NCI-H2107 (cell line): ENCODE measurements at regions not wholly inside any gene's neighbourhood (a gene's known extent, or its start where the extent isn't known, plus 50 kb on each side); places are given as distances from the start of the nearest gene placed in this dataset.

ENCODE experiments used
- DNase-seq: peaks from one replicate; lab custom pipeline; 2025; lab: John Stamatoyannopoulos, UW

DNA sequence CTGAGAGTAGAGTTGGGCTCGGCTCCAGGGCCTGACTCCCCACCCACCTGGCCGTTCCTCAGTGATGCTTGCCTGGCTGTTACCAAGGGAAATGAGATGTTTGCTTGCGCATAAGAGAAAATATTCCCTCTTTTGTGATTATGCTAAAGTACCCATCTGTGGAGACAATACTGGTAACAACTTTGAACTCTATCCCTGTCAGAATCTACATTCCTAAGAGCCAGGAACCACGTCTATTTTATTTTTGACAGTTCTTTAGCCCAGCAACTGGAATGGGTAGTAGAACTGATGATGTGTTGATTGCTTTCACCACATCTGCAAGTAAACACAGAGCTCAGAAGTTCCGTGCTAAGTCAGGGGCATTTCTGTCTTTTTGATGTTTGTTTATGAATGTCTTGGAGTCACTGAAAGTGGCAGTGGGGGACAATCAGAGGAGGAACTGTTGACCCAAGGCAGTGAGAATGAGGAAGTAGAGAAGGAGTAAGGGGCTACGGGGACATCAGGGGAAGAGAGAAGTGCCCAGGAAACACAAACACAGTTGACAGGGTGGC lies 348.3 kb upstream of the SOX11 start:
- DNase-seq: no peak

DNA sequence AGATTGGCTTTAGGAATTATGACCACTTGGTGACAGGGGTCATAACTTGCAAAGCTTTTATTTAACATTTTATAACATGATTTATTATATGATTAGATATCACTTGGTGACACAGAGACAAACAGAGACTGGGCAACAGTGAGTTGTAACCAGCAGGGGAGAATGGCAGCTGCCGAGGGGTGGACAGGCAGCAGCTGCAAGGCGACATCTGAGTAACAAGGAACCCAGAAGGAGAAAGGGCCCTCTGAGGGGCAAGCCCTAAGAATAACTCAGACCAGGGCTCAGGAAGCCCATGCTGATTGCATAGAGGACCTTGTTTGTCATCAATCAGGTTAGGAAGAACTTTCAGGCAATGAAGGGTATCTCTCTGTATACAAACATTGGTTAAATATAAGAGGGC lies 339.9 kb upstream of the SOX11 start:
- DNase-seq: no peak

DNA sequence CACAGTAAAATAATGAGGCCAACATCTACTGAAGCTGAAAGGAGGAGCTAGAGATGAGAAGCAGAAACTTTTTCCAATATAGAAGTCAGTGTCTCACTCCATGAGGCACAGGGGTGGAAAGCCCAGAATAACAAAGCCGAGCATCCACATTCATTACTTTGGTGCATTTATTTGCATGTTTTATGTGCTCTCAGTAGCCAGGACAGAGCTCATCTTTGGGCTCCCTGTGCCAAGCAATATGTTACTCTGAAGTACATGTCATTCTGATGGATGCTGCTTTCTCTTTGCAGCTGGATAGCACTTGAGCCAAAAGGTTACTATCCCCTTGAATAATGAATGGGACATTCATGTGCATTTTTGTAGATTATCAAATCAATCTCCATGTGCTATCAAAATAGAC lies 338.6 kb upstream of the SOX11 start:
- no peak for DNase-seq

DNA sequence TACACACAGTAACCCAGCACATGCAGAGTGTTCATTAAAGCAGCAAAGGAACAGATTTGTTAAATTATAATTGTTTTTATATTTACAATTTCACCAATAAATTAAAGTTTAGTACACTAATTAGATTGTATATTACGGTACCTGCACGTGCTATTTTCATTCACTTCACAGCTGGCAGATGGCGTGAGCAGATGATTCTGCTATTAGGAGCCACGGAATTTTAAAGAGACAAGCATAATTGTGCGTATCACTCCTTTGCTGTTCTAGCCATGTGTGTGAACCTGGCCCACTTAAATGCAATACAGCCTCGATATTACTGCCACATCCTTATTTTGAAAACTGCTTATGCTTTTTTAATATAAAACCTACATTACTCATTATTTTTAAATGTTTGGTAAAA lies 332.8 kb upstream of the SOX11 start:
- DNase-seq: no peak

DNA sequence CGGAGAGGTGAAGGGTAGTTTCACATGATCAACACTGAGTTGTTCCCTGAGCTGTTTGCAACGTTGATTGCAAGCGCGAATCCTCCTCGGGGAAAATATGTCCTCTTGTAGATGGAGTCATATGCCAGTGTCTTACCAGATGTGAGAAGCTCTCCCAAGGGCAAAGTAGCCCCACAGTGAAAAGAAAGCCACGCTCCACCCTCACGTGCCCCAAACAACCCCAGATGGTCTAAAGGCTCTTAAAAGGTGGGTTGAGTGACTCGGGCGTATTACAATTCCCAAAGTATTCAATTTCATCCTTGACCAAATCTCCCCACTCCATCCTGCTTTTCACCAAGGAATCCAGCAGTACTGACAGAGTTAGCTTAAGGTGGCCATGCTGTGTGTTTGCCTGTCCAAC lies 332.1 kb upstream of the SOX11 start:
- DNase-seq: no peak

DNA sequence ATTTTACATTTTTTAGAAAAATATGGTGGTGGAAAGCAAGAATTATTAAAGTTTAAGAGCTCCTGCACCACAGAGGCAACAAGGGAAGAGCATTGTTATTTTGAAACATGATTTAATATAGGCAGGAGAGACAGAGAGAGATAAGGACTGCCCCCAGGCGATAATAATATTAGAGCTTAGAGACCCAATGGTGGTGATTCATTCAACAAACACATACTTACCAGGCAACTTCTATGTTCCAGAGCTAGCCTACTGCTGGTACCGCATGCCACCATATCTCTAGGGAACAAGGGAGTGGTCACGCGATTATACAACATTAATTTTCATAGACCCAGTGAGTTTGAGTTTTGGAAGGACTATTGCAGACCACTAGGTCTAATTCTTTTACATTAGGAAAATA lies 327.8 kb upstream of the SOX11 start:
- DNase-seq: no peak

DNA sequence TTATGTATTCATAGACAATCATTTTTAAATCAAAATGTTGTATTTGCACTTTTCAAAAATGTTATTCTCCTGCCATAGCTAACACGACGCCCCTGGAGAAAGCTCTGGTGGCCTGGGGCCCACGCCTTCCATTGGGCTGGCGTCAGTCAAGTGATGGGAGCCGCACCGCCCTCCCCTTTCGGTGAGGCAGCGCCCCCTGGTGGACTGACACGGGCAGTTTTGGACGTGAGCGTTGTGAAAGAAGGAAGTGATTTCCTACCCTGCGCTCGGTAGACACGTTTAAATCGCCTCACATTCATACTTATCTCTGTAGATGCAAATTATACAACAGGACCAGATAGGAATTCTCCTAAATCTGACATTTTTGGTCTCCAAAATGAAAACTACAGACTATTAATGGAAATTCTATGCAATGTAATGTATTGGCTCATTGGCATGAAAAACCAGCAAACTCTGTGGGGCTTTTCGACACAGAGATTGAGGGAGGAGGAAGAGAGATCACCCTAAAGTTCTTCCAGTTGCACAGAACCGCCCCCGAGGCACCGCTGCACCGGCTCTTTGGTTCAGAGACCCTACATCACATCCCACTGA lies 326.2 kb upstream of the SOX11 start:
- DNase-seq: peak; percentile 68

DNA sequence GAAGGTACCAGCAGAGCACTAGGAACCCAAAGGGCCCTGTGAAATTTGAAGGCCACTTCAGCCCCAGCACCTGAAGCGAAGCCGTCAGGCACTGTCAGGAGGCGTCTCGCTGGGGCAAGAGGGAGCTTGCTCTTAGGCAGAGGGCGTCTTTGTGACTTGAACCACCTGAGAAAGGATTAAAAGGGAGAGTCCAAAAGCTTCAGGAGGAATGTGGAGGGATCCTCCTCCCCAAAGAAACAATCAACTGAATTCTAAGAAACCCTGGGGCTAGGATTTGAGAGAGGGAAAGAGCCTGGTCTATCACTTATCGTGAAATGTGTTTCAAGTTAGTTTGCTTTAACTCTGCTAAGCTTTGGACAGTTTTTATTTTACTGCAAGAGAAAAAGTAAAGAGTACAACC lies 324.9 kb upstream of the SOX11 start:
- DNase-seq: no peak

DNA sequence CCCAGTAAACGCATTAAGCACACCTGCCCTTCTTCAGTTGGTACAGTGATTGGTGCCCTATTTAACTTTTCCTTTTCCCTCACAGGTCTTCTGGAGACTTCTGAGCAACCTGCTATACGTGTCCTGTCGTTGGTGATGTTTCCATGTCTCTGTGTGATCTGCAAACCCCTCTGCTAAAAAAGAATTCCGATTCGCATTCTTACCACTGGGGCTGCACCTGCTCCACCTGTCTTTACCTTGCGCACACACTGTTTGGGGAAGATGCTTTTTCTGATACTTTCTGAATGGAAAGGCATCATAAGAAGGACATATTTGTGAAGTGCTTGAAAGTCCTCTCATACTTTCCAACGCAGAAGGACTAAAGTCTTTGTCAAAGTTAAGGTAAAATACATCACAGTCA lies 323.9 kb upstream of the SOX11 start:
- no peak for DNase-seq

DNA sequence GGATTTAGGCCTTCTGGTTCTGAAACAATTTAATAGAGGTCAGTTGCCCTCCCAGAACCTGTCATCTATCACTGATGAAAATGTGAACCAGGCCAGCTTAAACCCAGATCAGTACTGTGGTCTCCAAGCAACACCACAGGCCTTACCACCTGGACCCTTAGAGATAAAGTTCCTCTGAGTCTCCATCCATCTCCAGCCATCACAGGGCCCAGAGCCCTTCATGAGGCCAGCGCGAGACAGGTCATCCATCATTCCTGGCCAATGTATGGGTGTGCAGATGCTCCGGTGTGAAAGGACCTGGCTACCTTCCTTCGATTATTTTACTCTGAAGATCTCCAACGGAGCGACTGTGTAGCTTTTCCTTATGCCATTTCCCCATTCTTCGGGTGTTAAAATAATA lies 322.7 kb upstream of the SOX11 start:
- no peak for DNase-seq

DNA sequence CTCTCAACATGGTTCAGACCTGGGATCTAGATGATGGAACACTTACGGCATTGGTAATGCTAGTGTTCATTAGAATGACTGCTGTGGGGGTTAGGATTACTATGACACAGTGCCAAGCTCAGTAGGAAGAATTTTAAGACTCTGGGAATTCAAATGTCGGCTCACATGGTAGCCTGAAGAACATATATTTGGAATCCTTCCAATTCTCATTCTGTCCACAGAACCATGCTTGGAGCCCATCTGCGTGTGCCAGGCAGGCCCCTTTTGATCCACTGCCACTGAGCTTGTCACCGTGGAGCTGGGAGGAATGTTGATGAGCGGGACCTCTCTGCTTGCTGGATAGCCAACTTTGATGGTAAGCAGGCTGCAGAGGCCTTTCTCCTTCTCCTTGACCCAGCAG lies 322.0 kb upstream of the SOX11 start:
- DNase-seq: no peak

DNA sequence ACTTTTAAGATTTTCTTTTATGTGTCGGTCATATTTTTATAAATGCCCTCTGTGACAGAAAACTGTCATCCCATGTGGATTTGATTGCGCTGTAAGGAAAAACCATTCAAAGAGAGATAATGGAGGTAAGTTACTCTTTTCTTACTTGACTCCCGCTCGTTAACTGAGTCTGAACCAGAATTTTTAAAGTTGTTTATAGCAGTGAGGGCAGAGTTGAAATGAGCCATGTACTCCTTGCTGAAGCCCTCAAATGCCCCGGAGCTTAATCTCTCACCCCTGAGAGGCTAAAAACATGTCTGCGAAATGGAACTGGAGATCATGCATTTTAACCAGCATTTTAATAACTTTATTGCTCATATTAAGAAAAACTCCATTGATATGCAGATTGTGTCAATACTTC lies 320.0 kb upstream of the SOX11 start:
- no peak for DNase-seq

DNA sequence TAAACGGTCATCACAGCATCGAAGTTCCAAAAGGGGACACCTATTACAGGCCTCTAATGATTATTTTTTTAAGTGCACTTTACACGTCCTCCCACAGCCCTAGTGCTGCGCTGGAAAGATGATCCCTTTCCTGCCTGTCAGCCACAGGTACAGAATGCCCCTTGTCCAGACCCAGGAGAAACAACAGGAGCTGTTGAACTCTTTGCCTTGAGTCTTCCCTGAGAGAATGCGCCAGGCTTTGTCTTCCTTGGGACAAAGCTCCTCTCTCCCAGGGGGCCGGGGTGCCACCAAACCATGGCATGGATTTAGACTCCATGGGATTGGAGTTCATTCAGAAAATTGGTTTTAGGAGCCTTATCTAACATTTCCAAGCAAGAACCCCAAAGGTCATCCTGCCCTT lies 319.0 kb upstream of the SOX11 start:
- peak; percentile 26 for DNase-seq

DNA sequence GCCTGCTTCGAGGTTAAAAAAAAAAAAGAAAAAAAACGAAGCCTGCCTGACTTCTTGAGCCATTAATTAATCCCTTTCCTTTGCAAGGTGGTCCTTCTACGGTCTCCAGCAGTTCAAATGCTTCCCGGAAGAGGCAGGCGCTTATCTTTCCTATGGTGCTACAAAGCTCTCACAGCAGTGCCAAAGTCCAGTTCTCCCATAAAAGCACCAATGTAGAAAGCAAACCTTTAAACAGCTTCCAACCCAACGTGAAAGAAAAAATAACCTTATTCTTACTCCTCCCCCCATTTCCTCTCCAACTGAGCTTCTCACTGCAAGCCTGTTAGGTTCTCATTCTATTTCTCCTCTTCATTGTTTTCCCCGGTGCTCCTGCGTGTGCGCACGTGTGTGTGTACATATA lies 317.4 kb upstream of the SOX11 start:
- DNase-seq: no peak

DNA sequence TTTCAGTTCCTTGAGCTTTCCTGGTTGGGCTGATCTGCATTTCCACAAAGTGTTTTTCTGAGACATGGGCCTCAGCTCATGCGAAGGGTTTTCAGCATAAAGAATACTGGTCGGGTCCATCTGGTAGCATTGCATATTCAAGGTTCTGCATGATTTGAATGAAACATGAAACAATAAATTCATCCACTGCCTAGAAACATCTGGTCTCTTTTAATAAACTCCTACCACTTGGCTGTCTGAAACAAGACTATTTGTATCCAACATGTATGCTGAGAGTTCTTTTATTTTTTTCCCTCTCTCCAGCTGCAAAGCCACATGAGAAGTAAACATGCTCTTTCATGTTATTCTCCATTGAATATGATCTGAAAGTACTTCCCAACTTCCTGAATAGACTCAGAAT lies 314.9 kb upstream of the SOX11 start:
- no peak for DNase-seq

DNA sequence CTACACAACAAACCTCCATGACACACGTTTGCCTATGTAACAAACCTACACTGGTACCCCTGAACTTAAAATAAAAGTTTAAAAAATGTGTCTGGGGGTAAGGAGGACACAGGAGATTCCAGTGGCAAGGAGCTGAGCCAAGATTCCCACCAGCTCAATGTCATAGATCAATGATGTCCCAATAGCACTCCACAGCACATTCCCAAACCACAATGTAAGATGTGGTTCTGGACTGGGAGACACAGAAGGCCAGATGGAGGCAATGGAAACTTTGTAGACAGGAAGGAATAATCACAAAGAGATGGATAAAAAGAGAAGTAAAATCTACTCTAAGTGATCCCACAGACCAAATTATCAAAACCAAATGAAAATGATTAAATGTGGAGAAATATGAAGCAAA lies 312.4 kb upstream of the SOX11 start:
- DNase-seq: no peak

DNA sequence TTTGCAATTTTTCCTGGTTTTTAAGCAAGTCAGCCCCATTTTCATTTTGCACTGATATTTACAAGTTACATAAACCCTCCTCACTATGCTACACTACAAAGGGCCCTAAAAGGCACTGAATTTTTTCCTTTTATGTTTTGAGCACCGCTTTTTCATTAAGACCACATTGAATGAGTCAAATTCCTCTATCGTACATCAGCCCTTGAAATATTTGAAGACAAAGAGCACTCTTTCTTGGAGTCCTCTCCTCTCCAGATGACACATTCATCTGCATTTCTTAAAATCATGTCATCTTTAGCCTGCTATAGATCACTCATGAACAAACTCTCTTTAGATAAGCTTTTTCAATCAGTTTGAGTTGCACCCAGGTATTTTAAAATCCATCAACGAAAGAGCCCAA lies 306.6 kb upstream of the SOX11 start:
- DNase-seq: no peak

DNA sequence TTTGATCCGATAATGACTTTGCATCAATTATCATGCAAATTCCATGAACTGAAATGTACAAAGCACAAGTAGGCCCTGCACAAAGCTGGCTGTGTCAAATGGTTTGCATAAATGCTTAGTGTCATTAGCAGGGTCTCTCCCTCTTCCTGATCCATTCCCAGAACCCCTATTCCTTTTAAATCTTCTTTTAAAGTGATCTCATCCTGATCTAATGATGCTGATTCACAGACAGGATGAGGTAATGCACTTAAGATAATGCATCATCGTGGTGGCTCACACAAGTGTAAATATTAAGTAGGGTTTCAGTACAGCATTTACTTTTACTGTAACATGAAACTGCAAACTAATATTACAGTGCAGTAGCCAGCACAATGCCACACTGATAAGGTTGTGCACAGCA lies 304.8 kb upstream of the SOX11 start:
- peak; percentile 10 for DNase-seq

DNA sequence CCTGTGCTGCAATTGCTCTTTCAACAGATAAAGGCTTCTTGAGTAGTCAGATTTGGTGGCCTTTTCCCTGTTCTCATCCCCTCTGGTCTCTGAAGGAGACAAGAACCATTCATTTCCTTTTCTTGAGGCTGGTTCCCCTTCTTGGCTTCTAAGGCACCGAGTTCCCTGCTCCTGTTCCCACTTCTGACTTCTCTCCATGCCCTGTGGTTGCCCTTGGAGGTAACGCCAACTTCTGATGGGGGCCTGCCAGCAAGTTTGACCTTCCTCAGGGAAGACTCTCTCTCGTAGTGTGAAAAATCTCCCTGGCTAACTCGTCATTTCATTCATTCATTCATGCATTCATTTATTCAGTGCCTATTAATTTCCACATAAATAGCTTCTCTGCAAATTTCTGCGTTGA lies 302.4 kb upstream of the SOX11 start:
- no peak for DNase-seq

DNA sequence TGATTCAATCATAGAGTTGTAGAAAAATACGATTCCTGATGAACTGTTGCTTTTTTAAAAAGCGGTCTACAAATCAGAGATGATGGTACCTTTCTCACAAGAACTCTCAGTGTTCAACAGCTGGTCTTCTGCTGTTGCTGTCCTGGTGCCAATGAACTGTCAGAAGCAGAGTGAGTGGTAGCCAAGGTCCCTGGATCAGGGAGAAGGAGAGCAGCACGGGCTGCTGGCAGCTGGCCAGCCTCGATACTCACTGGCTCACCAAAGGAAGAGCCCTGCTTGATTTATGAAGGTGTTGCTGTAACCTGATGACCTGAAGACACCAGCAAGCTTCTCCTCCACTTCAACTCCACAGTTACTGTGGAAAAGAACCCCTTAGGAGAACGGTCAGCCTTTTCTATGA lies 300.8 kb upstream of the SOX11 start:
- DNase-seq: no peak

DNA sequence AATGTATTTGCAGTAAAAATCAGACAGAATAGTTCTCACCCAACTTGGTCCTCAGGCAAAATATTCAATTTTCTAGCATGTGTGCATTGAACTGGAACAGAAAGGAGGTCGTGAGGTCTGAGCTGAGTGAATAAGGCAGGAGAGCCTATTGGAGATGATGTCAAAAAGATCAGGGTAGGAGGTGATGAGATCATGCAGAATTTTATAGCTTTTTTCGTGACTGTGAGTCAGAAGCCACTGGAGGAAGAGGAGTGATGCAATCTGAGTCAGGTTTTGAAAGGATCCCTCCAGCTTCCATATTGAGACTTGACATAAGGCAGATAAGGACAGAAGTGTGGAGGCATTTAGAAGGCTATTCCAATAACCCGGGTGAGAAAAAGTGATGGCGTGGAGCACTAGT lies 299.5 kb upstream of the SOX11 start:
- DNase-seq: no peak

DNA sequence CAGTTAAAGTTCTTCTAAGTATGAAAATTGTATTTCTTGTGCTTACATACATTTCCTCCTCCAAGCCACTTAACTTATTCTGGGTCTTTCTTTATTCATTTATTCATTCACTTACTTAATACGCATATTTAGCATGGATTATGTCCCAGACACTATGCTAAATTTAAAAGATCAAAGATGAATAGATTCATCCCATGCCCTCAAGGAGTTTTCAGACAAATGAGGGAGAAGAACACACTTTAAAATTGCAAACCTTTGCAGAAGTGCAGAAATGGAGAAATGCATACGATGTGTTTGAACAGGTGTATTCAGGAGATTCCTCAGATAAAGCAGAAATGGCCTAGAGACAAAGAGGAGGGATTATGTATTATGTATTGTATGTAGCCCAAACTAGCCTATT lies 298.7 kb upstream of the SOX11 start:
- DNase-seq: no peak

DNA sequence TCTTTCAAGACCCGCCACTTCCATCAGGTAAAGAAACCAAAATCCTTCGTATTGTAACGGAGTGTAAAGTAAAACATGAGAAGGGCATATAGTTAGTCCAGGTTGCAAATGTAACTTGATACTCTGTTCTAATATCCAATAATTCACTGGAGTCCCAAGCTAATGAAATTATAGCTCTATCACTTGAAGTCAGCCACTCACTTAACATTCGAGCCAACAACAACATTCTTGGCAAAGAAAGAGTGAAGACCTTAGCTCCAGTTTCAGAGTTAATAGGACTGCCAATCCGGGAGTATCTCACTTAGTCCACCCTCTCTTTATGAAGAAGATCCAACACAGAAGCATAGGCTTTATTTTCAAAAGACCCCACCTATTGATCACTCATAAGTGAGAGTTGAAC lies 298.0 kb upstream of the SOX11 start:
- no peak for DNase-seq

DNA sequence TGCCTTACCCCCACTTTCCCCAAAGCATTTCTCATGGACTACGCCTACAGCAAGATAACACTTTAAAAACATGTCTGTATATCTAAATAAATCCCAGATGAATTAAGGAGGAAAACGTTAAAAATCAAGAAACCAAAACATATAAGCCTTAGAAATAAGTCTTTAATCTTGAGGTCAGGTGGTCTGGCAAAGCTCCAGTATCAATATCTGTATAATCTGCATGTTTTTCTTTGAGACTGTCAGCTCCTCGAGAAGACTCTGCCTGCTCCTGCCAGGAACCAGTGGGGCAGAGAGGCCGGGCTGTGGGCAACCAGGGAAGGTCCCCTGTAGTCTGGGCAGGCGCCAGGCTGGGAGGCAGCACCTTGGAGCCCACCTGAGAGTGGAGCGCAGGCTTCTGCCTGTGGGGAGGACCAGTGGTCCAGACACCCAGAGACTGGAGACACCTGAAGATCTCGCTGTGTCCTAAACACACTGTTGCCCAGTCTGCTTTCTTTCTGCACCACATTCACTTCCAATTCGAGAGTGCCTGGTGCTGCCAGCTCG lies 291.0 kb upstream of the SOX11 start:
- DNase-seq: no peak
